Smooth muscle cell of the brain vasculature (primary cell): ENCODE measurements at regions not wholly inside any gene's neighbourhood (a gene's known extent, or its start where the extent isn't known, plus 50 kb on each side); places are given as distances from the start of the nearest gene placed in this dataset.
"Not testable (repeated sequence)": the region's sequence is repeated elsewhere in the genome, so short reads cannot be mapped to it uniquely, and the experiment has no call there.

Source experiments
- DNase-seq: peaks from one replicate; pipeline ENCODE4 v3.0.0-alpha.2; 2012; ENCODE audit warnings: low read depth, low spot score

- DNase-seq = no peak
Measured at GRCh38 chr10:3389130-3389529, 216.5 kb upstream of the PITRM1 start.

DNA sequence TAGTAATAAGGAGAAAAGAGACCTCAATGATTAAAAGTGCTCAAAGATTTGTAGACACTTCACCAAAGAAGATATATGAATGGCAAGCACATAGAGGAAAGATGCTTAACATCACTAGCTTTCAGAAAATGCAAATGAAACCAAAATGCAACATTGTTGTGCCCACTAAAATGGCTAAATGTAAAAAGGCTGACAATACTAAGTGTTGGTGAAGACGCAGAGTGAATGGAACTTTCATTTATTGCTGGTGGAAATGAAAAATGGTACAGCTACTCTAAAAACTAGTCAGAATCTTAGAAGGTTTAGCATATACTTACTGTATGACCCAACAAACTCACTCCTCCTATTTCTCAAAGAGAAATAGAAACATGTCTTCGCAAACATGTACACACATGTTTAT is 212.9 kb upstream of the PITRM1 start:
- no peak for DNase-seq

DNA sequence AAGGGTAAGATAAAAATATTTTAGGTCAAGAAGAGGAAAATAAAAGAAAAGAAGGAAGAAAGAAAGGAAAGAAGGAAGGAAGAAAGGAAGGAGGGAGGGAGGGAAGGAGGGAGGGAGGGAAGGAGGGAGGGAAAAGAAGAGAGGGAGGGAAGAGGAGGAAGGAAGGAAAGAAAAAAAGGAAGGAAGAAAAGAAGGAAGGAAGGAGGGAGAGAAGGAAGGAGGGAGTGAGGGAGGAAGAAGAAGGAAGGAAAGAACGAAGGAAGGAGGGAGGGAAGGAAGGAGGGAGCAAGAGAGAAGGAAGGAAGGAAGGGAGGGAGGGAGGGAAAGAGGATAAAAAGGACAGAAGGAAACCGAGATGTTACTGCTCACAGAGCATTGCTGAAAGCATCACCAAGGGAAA is 209.5 kb upstream of the PITRM1 start:
- DNase-seq = no peak

DNA sequence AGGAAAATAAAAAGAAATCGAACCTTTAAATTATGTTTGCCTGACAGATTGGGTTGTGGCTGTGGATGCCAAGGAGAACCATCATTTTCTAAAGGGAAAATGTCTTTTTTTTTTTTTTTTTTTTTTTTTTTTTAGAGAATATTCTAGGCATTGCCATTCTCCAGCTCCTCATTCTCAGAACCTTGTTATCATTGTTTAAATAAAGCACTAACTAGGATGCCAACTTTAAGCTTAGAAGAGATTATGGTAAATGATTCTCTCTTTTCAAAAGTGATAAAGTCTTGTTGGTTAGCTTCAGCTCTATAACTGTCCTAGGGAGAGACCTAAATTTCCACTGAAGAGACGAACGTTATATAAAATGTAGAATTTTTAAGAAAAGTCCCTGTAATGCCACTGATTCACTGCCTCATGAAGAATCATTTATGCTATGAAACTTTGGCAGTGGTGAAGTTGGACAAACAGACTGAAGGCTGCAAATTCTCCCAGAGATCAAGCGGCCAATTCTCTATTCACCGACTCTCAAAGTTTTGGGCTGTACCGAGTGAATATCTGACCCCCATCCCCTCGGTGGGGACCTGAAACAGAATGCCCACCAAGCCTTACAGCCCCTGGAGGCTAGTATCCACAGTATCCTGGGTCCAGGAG is 207.9 kb upstream of the PITRM1 start:
- DNase-seq = no peak

DNA sequence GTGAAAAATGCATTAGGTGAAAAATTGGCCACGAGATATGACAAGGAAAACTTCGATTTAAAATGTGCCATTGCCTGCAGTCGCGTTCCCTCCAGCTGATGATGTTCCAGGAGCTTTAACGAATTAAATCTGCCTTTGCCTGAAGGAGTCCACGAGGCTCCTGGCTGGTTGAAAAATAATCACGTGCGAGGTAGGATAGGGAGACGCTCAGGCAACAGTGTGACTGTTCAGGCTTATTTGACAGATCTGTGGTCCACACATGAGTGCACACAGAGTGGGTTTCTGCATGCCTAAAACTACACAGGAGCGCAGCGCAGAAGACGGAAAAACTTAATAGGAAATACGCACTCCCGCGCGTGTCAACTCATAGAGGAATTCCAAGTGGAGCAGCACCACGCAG is 204.0 kb upstream of the PITRM1 start:
- DNase-seq = no peak

DNA sequence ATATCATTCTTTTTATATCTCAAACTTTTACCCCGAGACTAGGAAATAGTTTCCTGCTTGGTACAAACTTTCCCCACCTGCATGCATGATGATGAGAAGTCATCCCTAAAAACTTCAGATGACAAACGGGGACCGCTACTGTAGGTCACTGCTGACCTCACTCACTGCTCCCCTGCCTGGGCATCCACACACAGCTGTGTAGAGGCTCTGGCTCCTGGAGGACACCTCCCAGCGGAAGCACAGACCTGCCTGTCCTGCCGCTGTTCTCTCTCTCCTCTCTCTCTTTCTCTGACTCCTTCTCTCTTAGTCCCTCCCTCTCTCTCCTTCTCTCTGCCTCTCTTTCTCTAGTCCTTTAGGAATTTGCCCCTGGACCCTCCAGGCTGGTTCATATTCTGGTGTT is 202.9 kb upstream of the PITRM1 start:
- no peak for DNase-seq

DNA sequence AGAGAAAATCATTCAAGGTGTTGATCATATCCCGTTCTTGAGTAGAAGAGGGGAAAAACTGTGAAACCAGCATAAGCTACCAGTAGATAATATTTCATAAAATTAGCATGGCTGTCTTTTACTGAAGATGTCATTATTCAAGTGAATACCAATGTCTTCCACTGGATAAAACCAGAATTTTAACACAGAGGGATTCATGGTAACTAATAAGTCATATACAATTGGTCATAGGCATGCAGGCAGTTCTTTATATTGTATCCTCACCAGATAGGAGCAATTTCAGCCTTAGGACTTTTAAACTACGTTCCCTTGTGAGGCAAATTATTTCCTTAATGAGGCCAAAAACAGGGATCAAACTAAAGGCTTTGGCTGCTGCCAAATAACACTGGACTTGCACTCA is 202.3 kb upstream of the PITRM1 start:
- DNase-seq = no peak

GRCh38 chr10:3373374-3374027 is 200.9 kb upstream of the PITRM1 start:
- not testable (repeated sequence) for DNase-seq

- no peak for DNase-seq
Measured at GRCh38 chr10:3372281-3372680, 199.7 kb upstream of the PITRM1 start.

DNA sequence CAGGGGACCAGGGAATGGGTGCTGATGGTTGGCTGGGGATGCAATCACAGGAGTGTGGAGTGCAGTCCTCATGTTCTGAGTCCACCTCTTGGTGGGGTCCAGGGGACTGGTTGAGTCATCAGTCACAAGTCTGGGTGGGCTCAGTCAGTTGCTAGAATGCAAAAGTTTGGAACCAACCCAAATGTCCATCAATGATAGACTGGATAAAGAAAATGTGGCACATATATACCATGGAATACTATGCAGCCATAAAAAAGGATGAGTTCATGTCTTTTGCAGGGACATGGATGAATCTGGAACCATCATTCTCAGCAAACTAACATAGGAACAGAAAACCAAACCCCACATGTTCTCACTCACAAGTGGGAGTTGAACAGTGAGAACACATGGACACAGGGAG is 199.0 kb upstream of the PITRM1 start:
- DNase-seq = not testable (repeated sequence)

- no peak for DNase-seq
Measured at GRCh38 chr10:3366735-3367405, 194.3 kb upstream of the PITRM1 start.

- no peak for DNase-seq
Measured at GRCh38 chr10:3366043-3366442, 193.5 kb upstream of the PITRM1 start.

- no peak for DNase-seq
Measured at GRCh38 chr10:3365630-3366029, 193.0 kb upstream of the PITRM1 start.

- no peak for DNase-seq
Measured at GRCh38 chr10:3364768-3365480, 192.3 kb upstream of the PITRM1 start.

GRCh38 chr10:3363311-3364045 is 190.9 kb upstream of the PITRM1 start:
- DNase-seq = no peak

- no peak for DNase-seq
Measured at GRCh38 chr10:3362394-3362793, 189.8 kb upstream of the PITRM1 start.

DNA sequence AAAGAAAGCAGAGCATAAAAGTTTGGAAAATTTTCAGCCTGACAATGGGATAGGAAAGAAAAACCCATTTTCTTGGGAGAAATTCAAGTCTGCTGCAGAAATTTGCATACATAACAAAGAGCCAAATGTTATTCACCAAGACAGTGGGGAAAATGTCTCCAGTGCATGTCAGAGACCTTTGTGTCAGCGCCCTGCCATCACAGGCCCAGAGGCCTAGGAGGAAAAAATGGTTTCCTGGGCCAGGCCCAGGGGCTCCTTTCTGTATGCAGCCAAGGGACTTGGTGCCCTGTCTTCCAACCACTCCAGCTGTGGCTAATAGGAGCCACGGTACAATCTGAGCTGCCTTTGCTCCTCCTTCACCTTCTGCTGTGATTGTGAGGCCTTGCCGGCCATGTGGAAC is 189.1 kb upstream of the PITRM1 start:
- DNase-seq = no peak

GRCh38 chr10:3357737-3358136 is 185.2 kb upstream of the PITRM1 start:
- no peak for DNase-seq

DNA sequence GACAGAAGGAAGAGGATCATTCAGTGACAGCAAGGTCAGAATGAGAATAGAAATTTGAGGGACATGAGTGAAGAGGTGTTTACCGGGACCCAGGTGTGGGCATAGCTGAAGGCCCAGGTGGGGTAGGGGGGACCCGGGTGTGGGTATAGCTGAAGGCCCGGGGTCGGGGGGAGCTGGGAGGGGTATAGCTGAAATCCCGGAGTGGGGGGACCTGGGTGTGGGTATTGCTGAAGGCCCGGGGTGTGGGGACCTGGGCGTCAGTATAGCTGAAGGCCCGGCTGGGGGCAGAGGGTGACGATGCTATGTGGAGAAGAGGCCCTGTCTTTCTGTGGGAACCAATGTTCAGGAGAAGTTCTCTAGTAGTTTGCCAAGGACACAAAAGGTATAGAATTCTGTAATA is 183.0 kb upstream of the PITRM1 start:
- no peak for DNase-seq

DNA sequence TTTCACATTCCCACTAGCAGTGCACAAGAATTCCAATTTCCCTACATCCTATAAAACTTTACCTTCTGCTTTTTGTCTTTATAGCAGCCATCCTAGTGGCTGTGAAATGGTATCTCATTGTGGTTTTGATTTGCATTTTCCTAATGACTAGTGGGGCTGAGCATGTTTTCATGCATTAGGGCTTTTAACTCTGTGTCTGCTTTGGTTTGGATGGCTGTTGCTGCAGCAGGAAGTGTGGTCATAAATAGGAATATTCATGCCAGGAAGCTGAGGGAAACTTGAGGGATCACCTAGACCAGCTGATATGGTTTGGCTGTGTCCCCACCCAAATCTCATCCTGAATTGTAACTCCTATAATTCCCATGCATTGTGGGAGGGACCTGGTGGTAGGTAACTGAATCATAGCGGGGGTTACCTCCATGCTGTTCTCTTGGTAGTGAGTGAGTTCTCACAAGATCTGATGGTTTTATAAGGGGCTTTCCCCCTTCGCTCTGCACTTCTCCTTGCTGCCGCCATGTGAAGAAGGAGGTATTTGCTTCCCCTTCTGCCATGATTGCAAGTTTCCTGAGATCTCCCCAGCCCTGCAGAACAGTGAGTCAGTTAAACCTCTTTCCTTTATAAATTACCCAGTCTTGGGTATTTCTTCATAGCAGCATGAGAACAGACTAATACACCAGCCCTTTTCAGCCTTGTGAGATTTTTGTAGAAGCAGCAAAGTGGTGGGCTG is 181.8 kb upstream of the PITRM1 start:
- DNase-seq = no peak

GRCh38 chr10:3353235-3353634 is 180.7 kb upstream of the PITRM1 start:
- no peak for DNase-seq
